SK-N-MC (cell line): ENCODE measurements at regions not wholly inside any gene's neighbourhood (a gene's known extent, or its start where the extent isn't known, plus 50 kb on each side); places are given as distances from the start of the nearest gene placed in this dataset.

Experiments
- DNase-seq: peaks from one replicate; pipeline ENCODE4 v3.0.0-alpha.2; 2011; ENCODE audit warnings: low read depth, low spot score
- H3K27ac ChIP-seq: fragments of 200-600 bp; sonication (generic); 2 replicates; pipeline ENCODE4 v1.5.1; 2016; ENCODE audit warnings: mixed run types
- H3K36me3 ChIP-seq: fragments of 200-600 bp; sonication (generic); 2 replicates; pipeline ENCODE4 v1.6.1; 2017; ENCODE audit warnings: antibody characterized with exemption, low read length, mixed read lengths; ENCODE audit not compliant: insufficient read depth
- H3K4me3 ChIP-seq: fragments of 200-600 bp; sonication (generic); 2 replicates; pipeline ENCODE4 v1.5.1; 2016
- H3K9ac ChIP-seq: fragments of 200-600 bp; sonication (generic); 2 replicates; pipeline ENCODE4 v1.8.0; 2017; ENCODE audit warnings: mixed run types, mixed read lengths; ENCODE audit not compliant: insufficient read length
- H3K9me3 ChIP-seq: fragments of 200-600 bp; sonication (generic); 2 replicates; pipeline ENCODE4 v1.6.1; 2017; ENCODE audit warnings: low read depth, mild to moderate bottlenecking, antibody characterized with exemption, low read length, moderate library complexity, mixed read lengths
- EZH2 ChIP-seq: fragments of 200-600 bp; sonication (generic); IDR thresholded peaks from one replicate; pipeline ENCODE4 v1.6.1; 2017; ENCODE audit warnings: antibody characterized with exemption
- FOXP2 ChIP-seq: optimal IDR thresholded peaks from 2 replicates; pipeline ENCODE3; 2011; ENCODE audit warnings: mild to moderate bottlenecking, moderate library complexity; ENCODE audit not compliant: insufficient read depth; ENCODE audit errors: extremely low read length, control extremely low read depth
- POLR2AphosphoS5 ChIP-seq: IDR thresholded peaks from 2 replicates; pipeline ENCODE4 v1.6.1; 2012; ENCODE audit warnings: mild to moderate bottlenecking, low read depth, low read length, borderline replicate concordance

DNA sequence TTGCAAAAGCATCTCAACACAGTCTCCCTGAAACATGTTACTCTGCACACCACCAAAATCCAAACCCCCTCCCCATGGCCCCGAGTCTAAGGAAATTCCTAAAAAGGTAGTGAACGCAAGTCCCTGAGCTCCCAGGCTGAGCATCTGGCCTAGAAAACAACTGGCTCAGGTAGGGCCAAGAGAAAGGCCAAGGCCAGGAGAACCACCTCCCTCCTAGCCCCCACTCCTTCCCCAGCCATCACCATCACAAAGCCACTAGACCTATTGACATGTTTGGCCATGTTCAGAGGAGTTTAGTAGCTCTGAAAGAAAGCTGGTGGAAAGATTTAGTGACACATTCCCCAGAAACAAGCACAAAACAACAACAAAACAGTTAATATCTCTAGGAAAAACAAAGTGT lies 220.0 kb upstream of the PSMD7 start:
- Histone ChIP-seq H3K4me3 (no peak overlapping the region), H3K9me3 (no peaks in the 10 kb centered on the region), H3K27ac (no peak overlapping the region), H3K9ac (no peak overlapping the region), H3K36me3 (no peaks in the 10 kb centered on the region)
- TF ChIP-seq POLR2AphosphoS5 = no peak
- no peak for DNase-seq

DNA sequence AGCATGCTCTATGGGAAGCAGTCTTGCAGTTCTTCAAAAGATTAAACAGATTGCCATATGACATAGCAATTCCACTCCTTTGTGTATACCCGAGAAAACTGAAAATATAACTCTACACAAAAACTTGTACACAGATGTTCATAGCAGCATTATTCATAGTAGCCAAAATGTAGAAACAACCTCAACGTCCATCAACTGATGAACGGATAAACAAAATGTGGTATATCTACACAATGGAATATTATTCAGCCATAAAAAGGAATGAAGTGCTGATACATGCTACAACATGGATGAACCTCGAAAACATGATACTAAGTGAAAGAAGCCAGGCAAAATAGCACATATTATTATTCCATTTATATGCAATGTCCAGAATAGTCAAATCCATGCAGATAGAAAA lies 221.2 kb upstream of the PSMD7 start:
- no peaks in the 10 kb centered on the region for H3K9me3 ChIP-seq
- no peaks in the 10 kb centered on the region for H3K36me3 ChIP-seq
- H3K4me3 ChIP-seq = no peak overlapping the region
- no peak for DNase-seq
- no peak for TF ChIP-seq FOXP2
- no peak for TF ChIP-seq POLR2AphosphoS5
- TF ChIP-seq EZH2 = no peak
- H3K9ac ChIP-seq = no peak overlapping the region
- H3K27ac ChIP-seq = no peak overlapping the region

GRCh38 chr16:74073456-74073855 lies 223.2 kb upstream of the PSMD7 start:
- Histone ChIP-seq H3K9me3 (no peaks in the 10 kb centered on the region), H3K27ac (no peak overlapping the region), H3K36me3 (no peaks in the 10 kb centered on the region), H3K9ac (no peak overlapping the region), H3K4me3 (no peak overlapping the region)
- TF ChIP-seq POLR2AphosphoS5 = no peak
- TF ChIP-seq EZH2 = no peak
- TF ChIP-seq FOXP2 = no peak
- DNase-seq = no peak

DNA sequence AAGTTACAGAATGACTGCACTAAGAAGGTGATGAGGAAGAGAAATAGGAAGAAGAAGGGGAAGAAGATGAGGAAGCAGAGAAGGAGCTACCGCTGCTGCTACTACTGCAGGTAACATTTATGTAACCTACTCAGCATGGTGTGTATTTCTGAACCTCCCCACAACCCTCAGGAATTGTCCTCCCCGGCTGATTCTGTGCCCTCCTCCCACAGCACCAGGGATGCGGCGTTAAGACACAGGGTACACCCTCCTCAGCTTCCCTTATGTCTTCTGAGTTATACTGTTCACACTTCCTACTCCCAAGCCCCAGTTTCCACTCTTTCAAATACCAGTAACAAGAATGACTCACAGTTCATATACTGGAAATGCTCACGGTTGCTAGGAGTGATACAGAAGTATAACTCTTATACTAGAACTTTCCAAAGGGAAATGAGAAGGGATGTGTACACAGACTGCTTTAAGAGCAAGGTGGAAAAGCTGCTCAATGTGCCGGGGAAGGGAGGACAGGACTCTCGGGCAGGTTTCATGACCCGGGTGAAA lies 224.5 kb upstream of the PSMD7 start:
- no peak for DNase-seq
- Histone ChIP-seq H3K36me3 (no peaks in the 10 kb centered on the region), H3K27ac (no peak overlapping the region), H3K9me3 (no peaks in the 10 kb centered on the region), H3K4me3 (no peak overlapping the region), H3K9ac (no peak overlapping the region)
- TF ChIP-seq EZH2 = no peak
- TF ChIP-seq FOXP2 = no peak
- no peak for TF ChIP-seq POLR2AphosphoS5

DNA sequence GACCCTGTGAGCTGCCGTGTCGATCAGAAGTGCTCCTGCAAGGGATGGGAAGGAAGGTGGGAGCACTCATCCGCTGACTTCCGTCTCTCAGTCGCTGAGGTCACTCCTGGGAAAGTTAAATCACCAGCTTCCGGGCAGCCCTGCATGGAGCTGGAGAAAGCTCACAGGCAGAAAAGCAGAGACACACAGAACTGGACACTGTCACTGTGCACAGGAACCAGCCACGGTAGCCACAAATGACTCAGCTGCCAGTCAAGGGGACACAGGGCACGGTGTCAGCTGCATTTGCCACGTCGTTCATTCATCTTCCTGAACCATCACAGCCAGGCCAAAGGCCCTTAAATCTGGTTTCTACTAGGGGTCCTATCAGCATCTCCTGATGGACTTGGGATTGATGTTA lies 226.4 kb upstream of the PSMD7 start:
- Histone ChIP-seq H3K4me3 (no peak overlapping the region), H3K9ac (no peak overlapping the region)

DNA sequence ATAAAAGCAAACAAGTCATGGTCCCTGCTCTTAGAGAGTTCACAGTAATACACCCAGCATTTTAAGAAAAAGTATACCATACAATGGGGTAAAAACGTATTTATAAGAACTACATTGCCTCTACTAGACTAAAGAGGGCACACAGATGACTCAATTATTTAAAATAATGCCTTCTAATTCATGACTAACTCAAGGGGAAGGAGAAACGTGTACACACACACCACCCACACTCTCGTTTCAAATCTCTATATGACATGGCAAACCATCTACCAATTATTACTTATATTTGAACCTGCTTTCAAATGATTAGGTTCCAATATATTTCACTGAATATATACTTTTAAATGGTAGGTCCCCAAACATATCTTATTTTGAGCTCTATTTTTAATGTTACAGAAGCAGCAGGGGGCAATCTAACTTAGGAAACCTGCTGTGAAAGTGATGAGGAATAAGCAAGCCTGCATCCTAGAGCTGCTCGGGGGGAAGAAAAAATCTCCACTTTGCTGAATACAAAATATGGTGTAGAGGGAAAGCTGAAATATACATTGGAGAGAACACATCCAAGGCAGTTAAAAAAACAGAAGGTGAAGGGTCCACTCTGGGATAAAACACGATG lies 232.4 kb upstream of the PSMD7 start:
- no peak overlapping the region for H3K4me3 ChIP-seq

More for the DNA sequence above, 226.4 kb upstream of the PSMD7 start:
- Histone ChIP-seq H3K9me3 (no peaks in the 10 kb centered on the region), H3K36me3 (no peaks in the 10 kb centered on the region), H3K27ac (no peak overlapping the region)
- no peak for TF ChIP-seq FOXP2
- no peak for TF ChIP-seq EZH2
- no peak for TF ChIP-seq POLR2AphosphoS5
- DNase-seq = no peak

GRCh38 chr16:74053826-74054225 lies 242.8 kb upstream of the PSMD7 start:
- Histone ChIP-seq H3K9me3 (no peaks in the 10 kb centered on the region), H3K4me3 (no peak overlapping the region), H3K9ac (no peak overlapping the region), H3K27ac (no peak overlapping the region), H3K36me3 (no peaks in the 10 kb centered on the region)
- TF ChIP-seq FOXP2 (no peak), POLR2AphosphoS5 (no peak), EZH2 (no peak)
- DNase-seq = no peak

More for the DNA sequence above, 232.4 kb upstream of the PSMD7 start:
- TF ChIP-seq FOXP2 = no peak
- no peak for TF ChIP-seq POLR2AphosphoS5
- no peak for TF ChIP-seq EZH2
- H3K9ac ChIP-seq = no peak overlapping the region
- DNase-seq = no peak
- H3K9me3 ChIP-seq = no peaks in the 10 kb centered on the region
- no peak overlapping the region for H3K27ac ChIP-seq
- no peaks in the 10 kb centered on the region for H3K36me3 ChIP-seq

DNA sequence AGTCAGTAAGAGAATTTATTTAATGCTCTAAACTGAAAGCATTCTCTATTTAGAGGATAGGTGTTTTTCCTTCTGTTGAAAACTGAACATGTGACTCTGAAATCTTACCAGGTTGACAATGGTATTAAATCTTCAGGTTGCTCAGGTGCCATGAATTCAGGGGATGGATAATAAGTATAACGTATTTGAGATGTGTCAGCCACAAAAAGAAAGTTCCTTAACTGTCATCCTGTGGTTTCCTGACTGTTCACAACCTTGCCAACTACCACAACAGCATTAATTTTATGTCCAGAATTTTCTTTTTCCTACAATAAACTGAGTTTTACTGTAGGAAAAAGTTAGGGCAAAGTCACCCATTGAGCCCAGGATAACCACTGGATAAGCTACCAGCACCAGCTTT lies 243.3 kb upstream of the PSMD7 start:
- no peak for DNase-seq
- TF ChIP-seq EZH2 = no peak
- TF ChIP-seq POLR2AphosphoS5 = no peak
- TF ChIP-seq FOXP2 = no peak
- no peaks in the 10 kb centered on the region for H3K9me3 ChIP-seq
- no peak overlapping the region for H3K27ac ChIP-seq
- H3K9ac ChIP-seq = no peak overlapping the region
- H3K36me3 ChIP-seq = no peaks in the 10 kb centered on the region
- H3K4me3 ChIP-seq = no peak overlapping the region

DNA sequence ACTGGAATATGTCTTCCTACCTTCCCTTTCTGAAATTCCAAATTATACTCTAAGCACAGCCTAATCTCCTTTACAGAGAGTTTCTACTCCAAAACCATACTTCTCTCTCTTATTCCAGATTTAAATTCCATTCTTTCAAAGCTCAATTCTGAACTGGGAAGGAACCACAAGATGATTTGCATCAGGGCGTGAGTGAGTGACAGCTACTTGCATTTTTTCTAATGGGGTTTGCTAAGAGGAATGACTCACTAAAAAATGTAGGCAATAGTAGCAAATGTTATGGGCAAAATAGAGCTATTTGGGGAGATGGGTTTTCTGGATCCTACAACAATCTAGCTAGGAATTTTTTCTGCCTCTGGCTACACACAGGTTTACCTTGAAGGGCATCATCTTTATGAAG lies 244.6 kb upstream of the PSMD7 start:
- Histone ChIP-seq H3K9me3 (no peaks in the 10 kb centered on the region), H3K4me3 (no peak overlapping the region), H3K9ac (no peak overlapping the region), H3K27ac (no peak overlapping the region), H3K36me3 (no peaks in the 10 kb centered on the region)
- DNase-seq = no peak
- no peak for TF ChIP-seq FOXP2
- no peak for TF ChIP-seq EZH2
- TF ChIP-seq POLR2AphosphoS5 = no peak
